Muscle layer of duodenum (tissue), 2 donors: ENCODE measurements at regions not wholly inside any gene's neighbourhood (a gene's known extent, or its start where the extent isn't known, plus 50 kb on each side); places are given as distances from the start of the nearest gene placed in this dataset.

Experiments used
- H3K27ac ChIP-seq: one replicate; pipeline ENCODE4 v1.7.0; 2013; ENCODE audit warnings: mild to moderate bottlenecking, low read length
- H3K27me3 ChIP-seq: one replicate; pipeline ENCODE4 v1.7.0; 2013; ENCODE audit warnings: low read depth, mild to moderate bottlenecking, control low read depth, low read length
- H3K36me3 ChIP-seq, 2 donors: one replicate each; pipeline ENCODE4 v1.7.0; 2013; ENCODE audit warnings: low read length in 2 of 2, control low read depth in 1 of 2, mild to moderate bottlenecking in 1 of 2; ENCODE audit not compliant: insufficient read depth in 2 of 2, control insufficient read depth in 1 of 2
- H3K4me1 ChIP-seq, 2 donors: one replicate each; pipeline ENCODE4 v1.7.0; 2013; ENCODE audit warnings: low read length in 2 of 2, mild to moderate bottlenecking in 2 of 2, control low read depth in 1 of 2, moderate library complexity in 1 of 2; ENCODE audit not compliant: insufficient read depth in 2 of 2, control insufficient read depth in 1 of 2
- H3K4me3 ChIP-seq, 2 donors: one replicate each; pipeline ENCODE4 v1.7.0; 2013; ENCODE audit warnings: low read length in 2 of 2, low read depth in 1 of 2, mild to moderate bottlenecking in 1 of 2
- H3K9me3 ChIP-seq, 2 donors: one replicate each; pipeline ENCODE4 v1.7.0; 2013; ENCODE audit warnings: low read length in 2 of 2, control low read depth in 1 of 2, mild to moderate bottlenecking in 1 of 2; ENCODE audit not compliant: control insufficient read depth in 1 of 2
- donor health status: healthy.

- H3K36me3 ChIP-seq = no peaks in the 10 kb centered on the region
- no peak overlapping the region for H3K4me3 ChIP-seq
- no peaks in the 10 kb centered on the region for H3K4me1 ChIP-seq
- H3K9me3 ChIP-seq = no peaks in the 10 kb centered on the region
- H3K27me3 ChIP-seq = no peaks in the 10 kb centered on the region
- no peak overlapping the region for H3K27ac ChIP-seq
Observed at GRCh38 chr14:65937079-65937959, 524.8 kb downstream of the FUT8 start.

GRCh38 chr14:65937960-65938316, 525.4 kb downstream of the FUT8 start:
- Histone ChIP-seq H3K27me3 (no peaks in the 10 kb centered on the region), H3K4me1 (no peaks in the 10 kb centered on the region), H3K27ac (no peak overlapping the region), H3K4me3 (no peak overlapping the region), H3K9me3 (no peaks in the 10 kb centered on the region), H3K36me3 (no peaks in the 10 kb centered on the region)

- Histone ChIP-seq H3K4me3 (no peak overlapping the region), H3K27ac (no peak overlapping the region), H3K27me3 (no peaks in the 10 kb centered on the region), H3K9me3 (no peaks in the 10 kb centered on the region), H3K4me1 (no peaks in the 10 kb centered on the region), H3K36me3 (no peaks in the 10 kb centered on the region)
Observed at GRCh38 chr14:65938738-65939137, 526.2 kb downstream of the FUT8 start.

- no peaks in the 10 kb centered on the region for H3K36me3 ChIP-seq
- H3K4me3 ChIP-seq = no peak overlapping the region
- no peaks in the 10 kb centered on the region for H3K9me3 ChIP-seq
- no peaks in the 10 kb centered on the region for H3K27me3 ChIP-seq
- no peak overlapping the region for H3K27ac ChIP-seq
- H3K4me1 ChIP-seq = no peaks in the 10 kb centered on the region
Observed at GRCh38 chr14:65939184-65939583, 526.7 kb downstream of the FUT8 start.

GRCh38 chr14:65940056-65940735, 527.7 kb downstream of the FUT8 start:
- no peaks in the 10 kb centered on the region for H3K4me1 ChIP-seq
- no peak overlapping the region for H3K27ac ChIP-seq
- no peaks in the 10 kb centered on the region for H3K27me3 ChIP-seq
- H3K4me3 ChIP-seq = no peak overlapping the region
- H3K9me3 ChIP-seq = no peaks in the 10 kb centered on the region
- H3K36me3 ChIP-seq = no peaks in the 10 kb centered on the region

GRCh38 chr14:65941091-65941490, 528.6 kb downstream of the FUT8 start:
- Histone ChIP-seq H3K27ac (no peak overlapping the region), H3K27me3 (no peaks in the 10 kb centered on the region), H3K4me3 (no peak overlapping the region), H3K9me3 (no peaks in the 10 kb centered on the region), H3K36me3 (no peaks in the 10 kb centered on the region), H3K4me1 (no peaks in the 10 kb centered on the region)

GRCh38 chr14:65943150-65943549, 530.6 kb downstream of the FUT8 start:
- H3K27me3 ChIP-seq = no peaks in the 10 kb centered on the region
- no peaks in the 10 kb centered on the region for H3K9me3 ChIP-seq
- H3K36me3 ChIP-seq = no peaks in the 10 kb centered on the region
- no peak overlapping the region for H3K27ac ChIP-seq
- no peak overlapping the region for H3K4me3 ChIP-seq
- no peaks in the 10 kb centered on the region for H3K4me1 ChIP-seq

- no peaks in the 10 kb centered on the region for H3K4me1 ChIP-seq
- no peaks in the 10 kb centered on the region for H3K36me3 ChIP-seq
- H3K27me3 ChIP-seq = no peaks in the 10 kb centered on the region
- no peak overlapping the region for H3K27ac ChIP-seq
- no peaks in the 10 kb centered on the region for H3K9me3 ChIP-seq
- no peak overlapping the region for H3K4me3 ChIP-seq
Observed at GRCh38 chr14:65943916-65944410, 531.4 kb downstream of the FUT8 start.

GRCh38 chr14:65945327-65945726, 532.8 kb downstream of the FUT8 start:
- no peaks in the 10 kb centered on the region for H3K36me3 ChIP-seq
- H3K9me3 ChIP-seq = no peaks in the 10 kb centered on the region
- H3K4me3 ChIP-seq = no peak overlapping the region
- H3K27me3 ChIP-seq = no peaks in the 10 kb centered on the region
- no peaks in the 10 kb centered on the region for H3K4me1 ChIP-seq
- H3K27ac ChIP-seq = no peak overlapping the region

GRCh38 chr14:65946494-65946893, 534.0 kb downstream of the FUT8 start:
- H3K4me3 ChIP-seq = no peak overlapping the region
- H3K27ac ChIP-seq = no peak overlapping the region
- H3K4me1 ChIP-seq = no peaks in the 10 kb centered on the region
- H3K9me3 ChIP-seq = no peaks in the 10 kb centered on the region
- H3K36me3 ChIP-seq = no peaks in the 10 kb centered on the region
- no peaks in the 10 kb centered on the region for H3K27me3 ChIP-seq

- H3K4me3 ChIP-seq = no peak overlapping the region
- H3K4me1 ChIP-seq = no peaks in the 10 kb centered on the region
- no peaks in the 10 kb centered on the region for H3K27me3 ChIP-seq
- no peaks in the 10 kb centered on the region for H3K36me3 ChIP-seq
- H3K9me3 ChIP-seq = no peaks in the 10 kb centered on the region
- no peak overlapping the region for H3K27ac ChIP-seq
Observed at GRCh38 chr14:65948302-65948701, 535.8 kb downstream of the FUT8 start.
